ENCODE measurements at regions not wholly inside any gene's neighbourhood (a gene's known extent, or its start where the extent isn't known, plus 50 kb on each side); places are given as distances from the start of the nearest gene placed in this dataset.
A peak's percentile ranks its signal among the peaks of the same experiment; 100 is the strongest.
"Not testable (repeated sequence)": the region's sequence is repeated elsewhere in the genome, so short reads cannot be mapped to it uniquely, and the experiment has no call there.

- DNase-seq = no peak
Measured at GRCh38 chr4:123682931-123683330, 286.3 kb downstream of the SPRY1 start.

GRCh38 chr4:123684937-123685336, 288.3 kb downstream of the SPRY1 start:
- not testable (repeated sequence) for DNase-seq

GRCh38 chr4:123695531-123695930, 298.9 kb downstream of the SPRY1 start:
- DNase-seq = not testable (repeated sequence)

GRCh38 chr4:123696687-123697086, 300.1 kb downstream of the SPRY1 start:
- DNase-seq = no peak

GRCh38 chr4:123698556-123698955, 302.0 kb downstream of the SPRY1 start:
- DNase-seq = no peak

GRCh38 chr4:123699880-123700771, 303.5 kb downstream of the SPRY1 start:
- DNase-seq = no peak

DNA sequence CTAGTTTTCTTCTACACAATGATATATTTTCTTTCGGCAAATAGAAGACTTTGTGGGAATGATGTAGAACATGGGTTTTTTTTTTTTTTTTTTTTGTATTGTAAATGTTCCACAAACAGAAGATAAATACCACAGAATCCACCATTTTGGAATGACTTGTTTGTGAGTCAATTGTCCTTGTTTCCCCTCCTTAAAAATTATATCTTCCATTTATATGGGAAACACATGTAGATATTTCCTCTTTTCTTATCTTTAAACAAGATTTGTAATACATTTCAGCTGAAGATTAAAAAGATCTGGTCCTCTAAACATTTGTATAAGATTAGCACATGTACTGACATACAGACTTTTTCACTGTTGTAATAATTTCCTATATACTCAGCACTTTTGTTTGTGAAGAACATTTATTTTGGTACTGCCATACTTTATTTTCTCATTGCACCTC, 304.6 kb downstream of the SPRY1 start:
- DNase-seq = no peak

- DNase-seq = no peak
Measured at GRCh38 chr4:123705419-123705818, 308.8 kb downstream of the SPRY1 start.

- DNase-seq = no peak
Measured at GRCh38 chr4:123706973-123707372, 310.4 kb downstream of the SPRY1 start.

- DNase-seq = no peak
Measured at GRCh38 chr4:123708902-123709301, 312.3 kb downstream of the SPRY1 start.

GRCh38 chr4:123709336-123709735, 312.7 kb downstream of the SPRY1 start:
- DNase-seq = no peak

DNA sequence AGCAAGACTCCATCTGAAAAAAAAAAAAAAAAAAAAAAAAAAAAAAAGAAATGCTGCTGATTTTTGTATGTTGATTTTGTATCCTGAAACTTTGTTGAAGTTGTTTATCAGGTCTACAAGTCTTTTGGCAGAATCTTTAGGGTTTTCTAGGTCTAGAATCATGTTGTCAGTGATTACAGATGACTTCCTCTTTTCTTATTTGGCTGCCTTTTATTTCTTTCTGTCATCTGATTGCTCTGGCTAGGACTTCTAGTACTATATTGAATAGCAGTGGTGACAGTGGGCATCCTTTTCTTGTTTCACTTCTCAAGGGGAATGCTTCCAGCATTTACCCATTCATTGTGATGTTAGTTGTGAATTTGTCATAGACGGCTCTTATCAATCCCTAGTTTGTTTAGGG, 334.4 kb downstream of the SPRY1 start:
- DNase-seq = no peak

GRCh38 chr4:123737156-123737555, 340.6 kb downstream of the SPRY1 start:
- DNase-seq = no peak

DNA sequence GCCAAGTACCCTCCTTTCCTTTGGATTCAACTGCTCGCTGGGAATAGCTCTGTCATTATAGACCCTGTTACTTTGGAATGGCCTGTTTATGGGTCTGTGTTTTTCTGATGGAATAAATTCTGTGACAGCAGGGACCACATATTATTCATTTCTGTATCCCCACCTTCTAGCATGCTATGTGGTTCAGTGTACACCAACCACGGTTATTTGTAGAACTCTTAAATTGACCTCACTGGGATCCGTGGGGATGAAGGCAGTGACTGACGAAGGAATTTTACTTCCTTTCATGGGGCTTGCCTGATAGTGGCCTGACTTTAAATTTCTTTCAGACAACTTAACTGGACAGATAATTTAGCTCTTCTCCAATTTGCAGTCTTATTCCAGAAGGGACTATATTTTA, 343.2 kb downstream of the SPRY1 start:
- no peak for DNase-seq

DNA sequence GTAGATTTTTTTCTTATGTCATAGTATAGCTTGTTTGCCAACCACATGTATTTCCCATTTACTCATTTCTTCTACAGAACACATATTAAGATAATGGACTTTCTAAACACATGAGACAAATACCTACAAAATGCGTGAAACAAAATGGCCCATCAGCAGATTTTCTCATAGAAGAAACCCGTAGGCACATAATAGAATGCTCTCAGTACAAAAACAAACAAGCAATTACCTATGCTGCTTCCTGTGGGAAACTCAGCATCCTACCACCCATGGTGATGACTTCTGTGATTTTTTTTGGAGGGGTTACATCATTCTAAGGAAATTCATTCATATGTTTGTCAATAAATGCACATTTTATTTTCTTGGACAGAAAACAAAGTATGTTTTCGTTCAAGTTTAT, 343.6 kb downstream of the SPRY1 start:
- DNase-seq = no peak

DNA sequence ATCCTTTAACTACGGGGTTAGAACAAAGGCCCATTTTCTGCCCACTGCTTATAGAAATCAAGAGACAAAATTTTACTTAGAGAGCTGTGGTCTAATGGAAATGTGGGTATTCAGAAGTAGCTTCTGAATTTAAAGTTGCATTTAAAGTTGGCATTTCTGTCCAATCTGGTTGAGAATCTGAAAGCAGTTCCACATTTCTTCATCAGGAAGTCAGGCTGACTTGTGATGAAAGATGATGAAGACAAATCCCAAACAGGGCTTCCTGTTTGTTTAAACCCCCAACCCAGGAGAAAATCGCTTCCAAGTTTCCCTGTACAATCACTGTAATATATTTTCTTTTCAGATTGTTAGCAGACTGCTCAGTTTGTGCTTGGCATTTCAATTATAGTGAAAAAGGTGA, 345.3 kb downstream of the SPRY1 start:
- peak in 1 of 2 donors; percentile 18 for DNase-seq

- DNase-seq = no peak
Measured at GRCh38 chr4:123743848-123744247, 347.3 kb downstream of the SPRY1 start.

GRCh38 chr4:123744664-123745290, 348.2 kb downstream of the SPRY1 start:
- peak in 1 of 2 donors; percentile 5 for DNase-seq

DNA sequence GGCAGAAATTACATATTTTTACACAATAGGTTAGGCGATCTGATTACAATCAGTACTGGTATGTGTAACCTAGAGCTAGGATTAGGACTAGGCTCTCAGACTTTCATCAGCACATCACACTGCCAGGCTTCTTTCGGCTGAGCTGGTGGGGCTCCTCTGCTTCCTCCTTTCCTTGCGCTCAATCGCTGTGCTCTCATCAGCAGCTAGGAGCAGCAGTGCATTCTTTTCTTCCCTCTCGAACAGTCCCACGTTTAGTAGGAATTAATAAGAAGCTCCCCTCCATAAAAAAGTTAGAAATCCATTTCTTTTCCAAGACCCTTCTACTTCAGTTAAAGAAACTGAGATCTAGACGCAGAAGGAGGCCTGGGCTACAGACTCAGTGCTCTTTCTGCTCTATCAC, 350.4 kb downstream of the SPRY1 start:
- DNase-seq = no peak

DNA sequence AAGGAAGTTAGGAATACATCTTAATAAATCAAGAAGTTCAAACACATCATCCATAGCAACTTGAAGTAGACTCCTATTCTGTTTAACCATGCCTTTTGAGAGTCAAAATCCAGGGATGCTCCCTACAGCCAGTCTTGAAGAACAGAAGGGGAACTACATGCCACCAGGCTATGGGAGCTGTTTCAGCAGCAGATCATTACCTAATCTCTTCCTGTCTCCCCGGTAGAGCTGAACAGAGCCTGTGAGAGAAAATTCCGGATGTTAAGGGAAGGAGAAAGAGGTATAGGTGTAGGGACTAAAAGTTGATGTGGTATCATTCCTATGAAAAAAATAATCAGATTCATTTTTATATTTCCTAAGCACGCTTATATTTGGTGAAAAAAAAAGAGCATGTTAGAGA, 352.2 kb downstream of the SPRY1 start:
- no peak for DNase-seq

- DNase-seq = no peak
Measured at GRCh38 chr4:123749383-123749782, 352.8 kb downstream of the SPRY1 start.

DNA sequence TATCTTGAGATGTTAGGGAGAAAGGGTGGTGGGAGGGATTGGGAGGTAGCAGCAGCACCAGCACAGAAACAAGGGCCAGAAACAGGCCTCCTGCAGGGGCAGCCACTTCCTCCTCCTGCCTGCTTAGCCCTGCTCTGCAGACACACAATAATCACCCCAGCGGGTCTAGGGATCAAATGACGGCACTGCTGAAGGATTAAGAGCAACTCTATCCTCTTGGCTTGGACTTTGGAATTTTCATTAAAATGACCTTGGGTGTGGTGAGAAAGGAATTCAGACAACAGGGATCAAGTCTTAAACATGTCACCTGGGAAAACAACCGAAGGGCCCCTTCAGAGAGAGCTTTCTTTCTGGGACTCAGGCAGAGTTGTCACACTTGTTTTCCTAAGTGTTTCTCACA, 353.4 kb downstream of the SPRY1 start:
- no peak for DNase-seq

GRCh38 chr4:123755655-123756054, 359.1 kb downstream of the SPRY1 start:
- DNase-seq = no peak

GRCh38 chr4:123767806-123768205, 371.2 kb downstream of the SPRY1 start:
- no peak for DNase-seq
